GM11168 (cell line): ENCODE measurements at regions not wholly inside any gene's neighbourhood (a gene's known extent, or its start where the extent isn't known, plus 50 kb on each side); places are given as distances from the start of the nearest gene placed in this dataset.

Source experiments
- in situ Hi-C: fragments of 300-500 bp; cut with MboI; formaldehyde crosslinking; loops from one replicate; pipeline ENCODE4 v1.12.0; 2022; ENCODE audit warnings: low sequenced_read_pairs; ENCODE audit not compliant: unreplicated experiment

- in situ Hi-C loops: no loop called here
Observed at GRCh38 chr3:113051787-113052186, 61.0 kb downstream of the GTPBP8 start.

DNA sequence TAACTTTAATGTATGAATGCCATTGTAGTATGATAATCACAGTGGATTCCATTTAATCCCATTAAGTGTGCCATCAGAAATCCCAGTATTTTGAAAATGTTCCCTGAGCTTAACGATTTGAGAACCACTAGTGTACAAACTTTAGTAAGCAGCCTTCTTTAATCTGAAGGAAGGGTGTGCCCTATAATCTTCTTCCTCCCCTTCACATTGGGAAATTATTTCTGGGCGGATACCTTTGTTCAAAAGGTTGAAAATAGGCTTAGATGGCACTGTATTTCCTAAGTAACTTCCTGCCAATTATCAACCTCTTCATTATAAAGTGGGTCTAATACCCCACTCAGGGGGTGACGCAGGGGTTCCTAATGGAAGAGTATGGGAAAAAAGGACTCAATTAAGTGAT lies 62.4 kb downstream of the GTPBP8 start:
- in situ Hi-C loops: no loop called here

GRCh38 chr3:113054552-113054951 lies 63.8 kb downstream of the GTPBP8 start:
- in situ Hi-C loops: no loop called here

GRCh38 chr3:113055201-113055600 lies 64.4 kb downstream of the GTPBP8 start:
- in situ Hi-C loops: loop anchor here (5.0 kb wide), 1 partner anchor 232 kb away; no protein-coding TSS in a partner anchor

DNA sequence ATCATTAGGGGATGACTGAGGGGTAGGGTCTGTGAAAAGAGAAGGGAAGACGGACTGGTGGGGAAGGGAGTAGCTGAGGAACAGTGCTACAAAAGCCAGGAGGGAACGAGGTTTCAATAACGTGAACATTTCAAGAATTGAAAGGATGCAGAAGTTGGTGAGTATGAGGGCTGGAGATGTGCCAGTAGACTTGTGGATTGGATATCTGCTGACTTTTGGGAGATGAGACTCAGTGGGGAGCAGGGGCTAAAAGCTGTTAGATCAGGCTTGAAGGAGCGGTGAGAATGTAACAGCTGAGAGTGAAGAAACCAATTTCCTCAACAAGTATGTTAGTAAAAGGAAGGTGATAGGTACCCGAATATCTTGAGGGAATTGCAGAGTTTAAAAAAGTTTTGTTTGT lies 65.2 kb downstream of the GTPBP8 start:
- in situ Hi-C loops: loop anchor here (5.0 kb wide), 1 partner anchor 231 kb away; no protein-coding TSS in a partner anchor

DNA sequence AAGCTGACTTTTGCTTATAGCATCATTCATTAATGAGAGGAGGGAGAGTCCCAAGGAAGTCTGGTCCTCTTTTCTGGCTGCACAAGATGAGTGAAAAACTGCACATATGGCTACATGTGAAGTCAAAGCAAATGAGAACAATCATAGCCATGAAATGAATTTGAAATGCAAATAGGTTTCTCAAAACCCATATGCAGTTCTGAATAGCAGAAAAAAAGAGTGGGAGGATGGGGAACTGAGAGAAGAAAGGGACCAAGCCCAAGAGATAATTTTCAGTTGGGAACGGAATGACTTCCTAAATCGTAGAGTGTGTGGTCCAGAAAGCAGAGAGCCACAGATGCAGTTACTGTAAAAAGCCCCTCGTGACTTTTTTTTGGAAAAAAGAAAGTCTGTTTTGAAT lies 66.3 kb downstream of the GTPBP8 start:
- in situ Hi-C loops: loop anchor here (5.0 kb wide), 1 partner anchor 230 kb away; no protein-coding TSS in a partner anchor

- in situ Hi-C loops: loop anchor here (5.0 kb wide), 1 partner anchor 229 kb away; no protein-coding TSS in a partner anchor
Observed at GRCh38 chr3:113058188-113058587, 67.4 kb downstream of the GTPBP8 start.

GRCh38 chr3:113062705-113063104 lies 71.9 kb downstream of the GTPBP8 start:
- in situ Hi-C loops: no loop called here

- in situ Hi-C loops: no loop called here
Observed at GRCh38 chr3:113063126-113063894, 72.5 kb downstream of the GTPBP8 start.

DNA sequence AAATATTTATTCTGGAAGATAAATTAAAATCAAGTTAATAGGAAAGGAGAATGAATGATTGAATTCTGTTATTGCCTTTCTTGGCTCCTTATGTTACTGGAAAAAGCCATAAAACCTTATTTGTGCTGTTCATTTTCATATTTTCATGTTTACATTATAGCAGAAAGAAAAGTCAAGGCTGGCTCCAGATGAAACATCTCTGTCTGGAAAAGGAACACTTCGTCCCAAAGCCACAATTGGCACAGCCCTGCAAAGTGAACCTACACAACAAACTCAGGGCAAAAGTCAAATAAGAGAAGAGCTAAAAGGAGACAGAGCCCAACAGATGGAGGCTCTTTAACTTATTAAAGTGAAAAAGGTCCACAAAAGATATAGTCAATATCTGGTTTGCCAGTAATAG lies 73.4 kb downstream of the GTPBP8 start:
- in situ Hi-C loops: no loop called here

- in situ Hi-C loops: no loop called here
Observed at GRCh38 chr3:113065336-113065735, 74.6 kb downstream of the GTPBP8 start.

DNA sequence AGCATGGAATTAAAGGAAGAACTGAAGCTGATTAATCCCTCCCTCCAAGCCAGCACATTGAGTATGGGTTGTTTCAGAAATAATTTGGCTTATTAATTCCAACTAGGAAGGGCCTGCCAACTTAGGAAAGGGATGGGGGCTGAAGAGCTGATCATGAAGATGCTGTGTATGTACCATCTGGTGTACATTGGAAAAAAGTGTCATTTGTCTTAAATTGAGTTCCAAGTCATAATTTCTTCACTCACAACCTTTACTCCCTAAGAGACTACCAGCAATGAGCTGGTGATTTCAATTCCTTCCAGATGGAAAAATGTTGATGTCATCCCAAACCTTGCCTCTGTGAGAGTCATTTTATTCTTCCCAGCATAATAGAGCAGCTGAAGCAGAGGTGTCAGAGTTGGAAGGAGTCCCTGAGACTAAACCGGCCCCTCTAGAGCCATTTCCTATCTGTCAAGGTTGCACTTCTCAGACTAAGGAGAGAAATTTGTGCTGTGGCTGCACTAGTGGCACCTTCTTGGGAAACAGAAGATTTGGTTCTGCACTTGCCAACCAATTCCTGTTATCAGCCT lies 79.4 kb downstream of the GTPBP8 start:
- in situ Hi-C loops: no loop called here

DNA sequence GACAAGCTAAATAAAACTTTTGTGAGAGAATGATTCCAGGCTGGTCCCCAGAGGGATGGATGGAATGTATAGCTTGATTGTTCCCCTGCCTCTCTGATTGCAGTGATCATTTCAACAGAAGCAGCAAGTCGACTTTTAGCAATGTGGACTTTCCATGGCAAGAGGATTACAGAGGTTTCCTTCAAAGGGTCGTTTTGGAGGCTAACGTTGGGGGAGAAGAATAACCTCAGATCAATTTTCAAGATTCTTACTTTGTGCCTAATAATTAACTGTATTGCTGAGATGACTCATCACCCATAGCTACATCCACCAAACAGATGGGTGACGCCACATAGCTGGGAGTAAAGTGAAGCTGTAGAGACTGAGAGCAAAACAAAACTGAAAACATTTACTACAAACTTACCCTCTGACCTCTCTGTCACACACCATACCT lies 79.9 kb downstream of the GTPBP8 start:
- in situ Hi-C loops: no loop called here

- in situ Hi-C loops: no loop called here
Observed at GRCh38 chr3:113075588-113075987, 84.8 kb downstream of the GTPBP8 start.

- in situ Hi-C loops: no loop called here
Observed at GRCh38 chr3:113079218-113079961, 88.6 kb downstream of the GTPBP8 start.

- in situ Hi-C loops: no loop called here
Observed at GRCh38 chr3:113084777-113085176, 94.0 kb downstream of the GTPBP8 start.

- in situ Hi-C loops: no loop called here
Observed at GRCh38 chr3:113086560-113087461, 96.0 kb downstream of the GTPBP8 start.

DNA sequence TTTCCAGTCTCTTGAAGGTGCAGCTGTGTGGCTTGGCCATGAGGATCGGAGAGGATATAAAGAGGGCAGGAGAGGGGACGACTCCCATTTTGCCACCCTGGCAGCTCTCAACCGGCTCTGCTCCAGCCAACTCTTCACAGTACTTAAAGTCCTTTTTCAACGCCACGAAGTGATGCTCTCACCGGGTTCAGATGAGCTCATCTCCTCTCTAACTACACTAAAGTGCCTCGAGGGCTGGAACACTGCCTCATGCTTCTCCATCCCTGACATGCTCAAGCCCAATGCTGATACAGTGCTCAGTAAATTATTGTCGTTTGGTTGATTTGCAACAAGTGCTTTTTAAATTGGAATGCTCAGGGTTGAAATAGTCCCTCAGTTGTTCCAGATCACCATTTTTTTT lies 97.8 kb downstream of the GTPBP8 start:
- in situ Hi-C loops: no loop called here

DNA sequence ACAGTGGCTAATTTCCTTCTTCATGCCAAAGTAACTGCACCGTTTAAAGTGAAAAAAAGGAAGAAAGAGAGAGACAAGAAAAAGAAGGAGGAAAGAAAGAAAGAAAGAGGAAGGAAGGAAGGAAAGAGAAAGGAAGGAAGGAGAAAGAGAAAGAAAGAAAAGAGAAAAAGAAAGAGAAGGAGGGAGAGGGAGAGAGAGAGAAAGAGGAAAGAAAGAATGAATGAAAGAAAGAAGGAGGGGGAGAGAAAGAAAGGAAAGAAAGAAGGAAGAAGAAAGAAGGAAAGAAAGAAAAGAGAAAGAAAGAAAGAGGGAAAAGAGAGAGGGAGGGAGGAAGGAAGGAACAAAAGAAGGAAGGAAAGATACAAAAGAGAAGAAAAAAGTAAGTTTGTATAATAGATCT lies 100.6 kb downstream of the GTPBP8 start:
- in situ Hi-C loops: no loop called here

DNA sequence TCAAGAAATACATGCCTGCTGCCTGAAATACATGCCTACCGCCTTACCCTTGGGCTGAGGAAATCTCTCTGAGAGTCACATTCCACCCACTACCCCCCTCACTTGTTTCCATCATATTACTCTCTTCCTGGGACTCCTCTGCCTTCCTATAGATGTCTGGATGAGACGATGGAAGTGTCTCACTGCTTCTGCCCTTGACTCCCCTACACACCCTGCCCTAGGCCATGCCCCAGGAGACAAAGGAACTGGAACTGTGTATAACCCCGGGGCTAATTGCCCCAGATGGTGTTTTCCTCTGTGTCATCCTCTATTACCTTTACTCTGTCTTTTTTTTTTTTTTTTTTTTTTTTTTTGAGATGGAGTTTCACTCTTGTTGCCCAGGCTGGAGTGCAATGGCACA lies 102.0 kb downstream of the GTPBP8 start:
- in situ Hi-C loops: no loop called here
